ENCODE measurements at regions not wholly inside any gene's neighbourhood (a gene's known extent, or its start where the extent isn't known, plus 50 kb on each side); places are given as distances from the start of the nearest gene placed in this dataset.

GRCh38 chr6:126535595-126535994 is 195.7 kb downstream of the CENPW start:
- FAIRE-seq, result no peak
- no peaks in the 10 kb centered on the region for H3K27me3 ChIP-seq (ENCODE audit: control insufficient read depth, insufficient read depth, low read length)
- H3K36me3 ChIP-seq (ENCODE audit: control insufficient read depth, insufficient read depth, low read length), result no peaks in the 10 kb centered on the region
- DNase-seq (ENCODE audit: low read depth), result no peak
- TF ChIP-seq CTCF (IDR thresholded peaks at IDR 0.05; ENCODE audit: insufficient read depth, low read length, severe bottlenecking), result no peak
- H3K4me3 ChIP-seq (ENCODE audit: low read depth, low read length), result no peak overlapping the region

- H3K27me3 ChIP-seq (ENCODE audit: control insufficient read depth, insufficient read depth, low read length), result no peaks in the 10 kb centered on the region
- H3K4me3 ChIP-seq (ENCODE audit: low read depth, low read length), result no peak overlapping the region
- no peaks in the 10 kb centered on the region for H3K36me3 ChIP-seq (ENCODE audit: control insufficient read depth, insufficient read depth, low read length)
- FAIRE-seq (no peak), DNase-seq (ENCODE audit: low read depth) (no peak)
- no peak for TF ChIP-seq CTCF (IDR thresholded peaks at IDR 0.05; ENCODE audit: insufficient read depth, low read length, severe bottlenecking)
These were observed 197.3 kb downstream of the CENPW start for GRCh38 chr6:126537061-126537816.

- Histone ChIP-seq H3K4me3 (ENCODE audit: low read depth, low read length) (no peak overlapping the region), H3K36me3 (ENCODE audit: control insufficient read depth, insufficient read depth, low read length) (no peaks in the 10 kb centered on the region), H3K27me3 (ENCODE audit: control insufficient read depth, insufficient read depth, low read length) (no peaks in the 10 kb centered on the region)
- DNase-seq (ENCODE audit: low read depth), result peak; percentile 90
- no peak for TF ChIP-seq CTCF (IDR thresholded peaks at IDR 0.05; ENCODE audit: insufficient read depth, low read length, severe bottlenecking)
- no peak for FAIRE-seq
These were observed 199.1 kb downstream of the CENPW start for GRCh38 chr6:126539022-126539421.

- no peaks in the 10 kb centered on the region for H3K27me3 ChIP-seq (ENCODE audit: control insufficient read depth, insufficient read depth, low read length)
- FAIRE-seq, result no peak
These were observed 200.2 kb downstream of the CENPW start for GRCh38 chr6:126540161-126540560.

GRCh38 chr6:126541806-126542491 is 202.0 kb downstream of the CENPW start:
- Histone ChIP-seq H3K4me3 (ENCODE audit: low read depth, low read length) (no peak overlapping the region), H3K36me3 (ENCODE audit: control insufficient read depth, insufficient read depth, low read length) (no peaks in the 10 kb centered on the region), H3K27me3 (ENCODE audit: control insufficient read depth, insufficient read depth, low read length) (no peaks in the 10 kb centered on the region)
- TF ChIP-seq CTCF (IDR thresholded peaks at IDR 0.05; ENCODE audit: insufficient read depth, low read length, severe bottlenecking), result no peak
- FAIRE-seq, result no peak
- DNase-seq (ENCODE audit: low read depth), result peak; percentile 19

More at GRCh38 chr6:126540161-126540560, 200.2 kb downstream of the CENPW start:
- no peak for DNase-seq (ENCODE audit: low read depth)
- Histone ChIP-seq H3K36me3 (ENCODE audit: control insufficient read depth, insufficient read depth, low read length) (no peaks in the 10 kb centered on the region), H3K4me3 (ENCODE audit: low read depth, low read length) (no peak overlapping the region)
- no peak for TF ChIP-seq CTCF (IDR thresholded peaks at IDR 0.05; ENCODE audit: insufficient read depth, low read length, severe bottlenecking)

Measured in bronchial epithelial cell (primary cell).